MM.1S (cell line): ENCODE measurements at regions not wholly inside any gene's neighbourhood (a gene's known extent, or its start where the extent isn't known, plus 50 kb on each side); places are given as distances from the start of the nearest gene placed in this dataset.

Experiments used
- EZH2 ChIP-seq: fragments of 300-600 bp; sonication (generic); optimal IDR thresholded peaks from 2 replicates; pipeline ENCODE3; 2017; ENCODE audit warnings: low read depth, mild to moderate bottlenecking, antibody characterized with exemption, low read length, mixed read lengths
- EZH2phosphoT487 ChIP-seq: fragments of 300-600 bp; sonication (generic); IDR thresholded peaks from 2 replicates; pipeline ENCODE4 v1.6.1; 2018; ENCODE audit warnings: antibody characterized with exemption, low read length
- TF ChIP-seq, protein P1 (sequence below): fragments of 300-600 bp; sonication (generic); IDR thresholded peaks from 2 replicates; pipeline ENCODE4 v1.5.1; 2016; ENCODE audit warnings: antibody characterized with exemption, low read length, mixed read lengths

DNA sequence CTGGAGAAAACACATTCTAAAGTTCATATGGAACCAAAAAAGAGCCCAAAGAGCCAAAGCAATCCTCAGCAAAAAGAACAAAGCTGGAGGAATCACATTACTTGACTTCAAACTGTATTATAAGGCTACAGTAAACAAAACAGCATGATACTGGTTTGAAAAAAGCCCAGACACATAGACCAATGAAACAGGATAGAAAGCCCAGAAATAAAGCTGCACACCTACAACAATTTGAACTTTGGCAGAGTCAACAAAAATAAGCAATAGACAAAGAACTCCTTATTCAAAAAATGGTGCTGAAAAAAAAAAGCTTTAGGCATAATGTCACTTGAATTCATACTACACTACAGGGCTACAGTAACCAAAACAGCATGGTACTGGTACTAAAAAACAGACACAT is 289.6 kb downstream of the NR4A2 start:
- TF ChIP-seq, protein P1, sequence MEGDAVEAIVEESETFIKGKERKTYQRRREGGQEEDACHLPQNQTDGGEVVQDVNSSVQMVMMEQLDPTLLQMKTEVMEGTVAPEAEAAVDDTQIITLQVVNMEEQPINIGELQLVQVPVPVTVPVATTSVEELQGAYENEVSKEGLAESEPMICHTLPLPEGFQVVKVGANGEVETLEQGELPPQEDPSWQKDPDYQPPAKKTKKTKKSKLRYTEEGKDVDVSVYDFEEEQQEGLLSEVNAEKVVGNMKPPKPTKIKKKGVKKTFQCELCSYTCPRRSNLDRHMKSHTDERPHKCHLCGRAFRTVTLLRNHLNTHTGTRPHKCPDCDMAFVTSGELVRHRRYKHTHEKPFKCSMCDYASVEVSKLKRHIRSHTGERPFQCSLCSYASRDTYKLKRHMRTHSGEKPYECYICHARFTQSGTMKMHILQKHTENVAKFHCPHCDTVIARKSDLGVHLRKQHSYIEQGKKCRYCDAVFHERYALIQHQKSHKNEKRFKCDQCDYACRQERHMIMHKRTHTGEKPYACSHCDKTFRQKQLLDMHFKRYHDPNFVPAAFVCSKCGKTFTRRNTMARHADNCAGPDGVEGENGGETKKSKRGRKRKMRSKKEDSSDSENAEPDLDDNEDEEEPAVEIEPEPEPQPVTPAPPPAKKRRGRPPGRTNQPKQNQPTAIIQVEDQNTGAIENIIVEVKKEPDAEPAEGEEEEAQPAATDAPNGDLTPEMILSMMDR, result no peak
- TF ChIP-seq EZH2, result no peak
- TF ChIP-seq EZH2phosphoT487, result no peak
